ENCODE measurements at regions not wholly inside any gene's neighbourhood (a gene's known extent, or its start where the extent isn't known, plus 50 kb on each side); places are given as distances from the start of the nearest gene placed in this dataset.

GRCh38 chr1:82079607-82080006 is 278.9 kb downstream of the ADGRL2 start:
- Histone ChIP-seq H3K4me2 (ENCODE audit: control insufficient read depth, insufficient read depth) (no peak overlapping the region), H3K79me2 (ENCODE audit: control insufficient read depth, insufficient read depth, low read length) (no peaks in the 10 kb centered on the region), H3K4me1 (ENCODE audit: control insufficient read depth, insufficient read depth, low read length) (no peaks in the 10 kb centered on the region), H3K36me3 (ENCODE audit: control insufficient read depth in 2 of 2, insufficient read depth in 2 of 2, low read length in 1 of 2) (no peaks in the 10 kb centered on the region), H2AFZ (ENCODE audit: control insufficient read depth, low read depth, low read length) (no peak overlapping the region), H3K9me3 (replicated peaks; ENCODE audit: control insufficient read depth, insufficient read depth, low read length) (no peaks in the 10 kb centered on the region), H3K4me3 (no peak overlapping the region), H4K20me1 (ENCODE audit: control insufficient read depth, insufficient read depth) (no peaks in the 10 kb centered on the region), H3K9ac (ENCODE audit: control insufficient read depth, insufficient read depth, low read length) (no peak overlapping the region), H3K27me3 (replicated peaks in 1 of 2; ENCODE audit: control insufficient read depth in 2 of 2, insufficient read depth in 2 of 2, low read length in 1 of 2) (no peaks in the 10 kb centered on the region), H3K27ac (ENCODE audit: control insufficient read depth, insufficient read depth) (no peak overlapping the region)
- in situ Hi-C loops (cut with MboI) (no loop called here), intact Hi-C loops (cut with micrococcal nuclease; ENCODE audit: unreplicated experiment) (no loop called here)
- no peak for FAIRE-seq
- ChIA-PET SMC1A (ENCODE audit: uncharacterized antibody, unreplicated experiment) (interaction anchor here (1.5 kb wide), 1 partner anchor 20 kb away, joined by 4 read pairs; no protein-coding TSS in a partner anchor), POLR2A (no interaction called here), RAD21 (ENCODE audit: unreplicated experiment) (no interaction called here), CTCF (interaction anchor here (0.7 to 1.0 kb wide), 2 partner anchors 11 to 27 kb away, joined by 3 read pairs; no protein-coding TSS in a partner anchor)
- BruUV-seq (replicated peaks), result no TSS peak
- no peak for DNase-seq (ENCODE audit: low read depth, low spot score)
- no peak for ATAC-seq
- TF ChIP-seq PKNOX1 (IDR thresholded peaks at IDR 0.05) (no peak), CHD4 (IDR thresholded peaks at IDR 0.05) (no peak), CBX5 (IDR thresholded peaks at IDR 0.05; ENCODE audit: low read depth) (no peak)
- TF ChIP-seq, protein P1, sequence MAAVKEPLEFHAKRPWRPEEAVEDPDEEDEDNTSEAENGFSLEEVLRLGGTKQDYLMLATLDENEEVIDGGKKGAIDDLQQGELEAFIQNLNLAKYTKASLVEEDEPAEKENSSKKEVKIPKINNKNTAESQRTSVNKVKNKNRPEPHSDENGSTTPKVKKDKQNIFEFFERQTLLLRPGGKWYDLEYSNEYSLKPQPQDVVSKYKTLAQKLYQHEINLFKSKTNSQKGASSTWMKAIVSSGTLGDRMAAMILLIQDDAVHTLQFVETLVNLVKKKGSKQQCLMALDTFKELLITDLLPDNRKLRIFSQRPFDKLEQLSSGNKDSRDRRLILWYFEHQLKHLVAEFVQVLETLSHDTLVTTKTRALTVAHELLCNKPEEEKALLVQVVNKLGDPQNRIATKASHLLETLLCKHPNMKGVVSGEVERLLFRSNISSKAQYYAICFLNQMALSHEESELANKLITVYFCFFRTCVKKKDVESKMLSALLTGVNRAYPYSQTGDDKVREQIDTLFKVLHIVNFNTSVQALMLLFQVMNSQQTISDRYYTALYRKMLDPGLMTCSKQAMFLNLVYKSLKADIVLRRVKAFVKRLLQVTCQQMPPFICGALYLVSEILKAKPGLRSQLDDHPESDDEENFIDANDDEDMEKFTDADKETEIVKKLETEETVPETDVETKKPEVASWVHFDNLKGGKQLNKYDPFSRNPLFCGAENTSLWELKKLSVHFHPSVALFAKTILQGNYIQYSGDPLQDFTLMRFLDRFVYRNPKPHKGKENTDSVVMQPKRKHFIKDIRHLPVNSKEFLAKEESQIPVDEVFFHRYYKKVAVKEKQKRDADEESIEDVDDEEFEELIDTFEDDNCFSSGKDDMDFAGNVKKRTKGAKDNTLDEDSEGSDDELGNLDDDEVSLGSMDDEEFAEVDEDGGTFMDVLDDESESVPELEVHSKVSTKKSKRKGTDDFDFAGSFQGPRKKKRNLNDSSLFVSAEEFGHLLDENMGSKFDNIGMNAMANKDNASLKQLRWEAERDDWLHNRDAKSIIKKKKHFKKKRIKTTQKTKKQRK (IDR thresholded peaks at IDR 0.05; ENCODE audit: low read depth, low read length), result no peak
- TF ChIP-seq, protein P2, sequence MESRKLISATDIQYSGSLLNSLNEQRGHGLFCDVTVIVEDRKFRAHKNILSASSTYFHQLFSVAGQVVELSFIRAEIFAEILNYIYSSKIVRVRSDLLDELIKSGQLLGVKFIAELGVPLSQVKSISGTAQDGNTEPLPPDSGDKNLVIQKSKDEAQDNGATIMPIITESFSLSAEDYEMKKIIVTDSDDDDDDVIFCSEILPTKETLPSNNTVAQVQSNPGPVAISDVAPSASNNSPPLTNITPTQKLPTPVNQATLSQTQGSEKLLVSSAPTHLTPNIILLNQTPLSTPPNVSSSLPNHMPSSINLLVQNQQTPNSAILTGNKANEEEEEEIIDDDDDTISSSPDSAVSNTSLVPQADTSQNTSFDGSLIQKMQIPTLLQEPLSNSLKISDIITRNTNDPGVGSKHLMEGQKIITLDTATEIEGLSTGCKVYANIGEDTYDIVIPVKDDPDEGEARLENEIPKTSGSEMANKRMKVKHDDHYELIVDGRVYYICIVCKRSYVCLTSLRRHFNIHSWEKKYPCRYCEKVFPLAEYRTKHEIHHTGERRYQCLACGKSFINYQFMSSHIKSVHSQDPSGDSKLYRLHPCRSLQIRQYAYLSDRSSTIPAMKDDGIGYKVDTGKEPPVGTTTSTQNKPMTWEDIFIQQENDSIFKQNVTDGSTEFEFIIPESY (IDR thresholded peaks at IDR 0.05), result no peak
- 0% methylated on average over 1 of the region's 1 CpG for WGBS (ENCODE audit: insufficient coverage, insufficient replicate concordance, low lambda C conversion rate, missing lambda C conversion rate)
